GM20000 (cell line): ENCODE measurements at regions not wholly inside any gene's neighbourhood (a gene's known extent, or its start where the extent isn't known, plus 50 kb on each side); places are given as distances from the start of the nearest gene placed in this dataset.

Experiments
- DNase-seq: peaks from one replicate; pipeline ENCODE4 v3.0.0; 2012; ENCODE audit warnings: low spot score
- CTCF ChIP-seq: IDR thresholded peaks from 2 replicates; pipeline ENCODE4 v1.5.1; 2012; ENCODE audit warnings: mild to moderate bottlenecking, control low read depth; ENCODE audit errors: extremely low read depth, missing control alignments

GRCh38 chr5:10059980-10060379 lies 189.7 kb downstream of the ATPSCKMT start:
- DNase-seq: no peak
- TF ChIP-seq CTCF: no peak

GRCh38 chr5:10059556-10059955 lies 190.1 kb downstream of the ATPSCKMT start:
- TF ChIP-seq CTCF: no peak
- DNase-seq: peak; percentile 32

- TF ChIP-seq CTCF: no peak
- DNase-seq: no peak
These were observed 192.3 kb downstream of the ATPSCKMT start for GRCh38 chr5:10057356-10057755.

- no peak for TF ChIP-seq CTCF
- DNase-seq: no peak
These were observed 193.4 kb downstream of the ATPSCKMT start for GRCh38 chr5:10056228-10056760.

GRCh38 chr5:10049858-10050455 lies 199.7 kb downstream of the ATPSCKMT start:
- no peak for DNase-seq
- no peak for TF ChIP-seq CTCF

- no peak for DNase-seq
- no peak for TF ChIP-seq CTCF
These were observed 203.0 kb downstream of the ATPSCKMT start for GRCh38 chr5:10046676-10047075.

- TF ChIP-seq CTCF: no peak
- DNase-seq: no peak
These were observed 204.3 kb downstream of the ATPSCKMT start for GRCh38 chr5:10045376-10045775.
